HG03558 (cell line): ENCODE measurements at regions not wholly inside any gene's neighbourhood (a gene's known extent, or its start where the extent isn't known, plus 50 kb on each side); places are given as distances from the start of the nearest gene placed in this dataset.
A peak's percentile ranks its signal among the peaks of the same experiment; 100 is the strongest.
"Not testable (repeated sequence)": the region's sequence is repeated elsewhere in the genome, so short reads cannot be mapped to it uniquely, and the experiment has no call there.

Source experiments
- ATAC-seq: cut with Tn5 transposase; IDR thresholded peaks from one replicate; pipeline ENCODE4 v1.9.1; 2021; ENCODE audit warnings: moderate number of reproducible peaks; ENCODE audit not compliant: unreplicated experiment; ENCODE audit errors: extremely low read depth

- ATAC-seq = no peak
These were observed 364.5 kb upstream of the CITED2 start for GRCh38 chr6:139738801-139739455.

GRCh38 chr6:139736325-139736906 is 362.0 kb upstream of the CITED2 start:
- ATAC-seq = peak; percentile 82

- ATAC-seq = no peak
These were observed 358.0 kb upstream of the CITED2 start for GRCh38 chr6:139732451-139732850.

- no peak for ATAC-seq
These were observed 356.0 kb upstream of the CITED2 start for GRCh38 chr6:139730340-139730974.

GRCh38 chr6:139728876-139729427 is 354.5 kb upstream of the CITED2 start:
- no peak for ATAC-seq

- ATAC-seq = not testable (repeated sequence)
These were observed 351.8 kb upstream of the CITED2 start for GRCh38 chr6:139726272-139726671.

GRCh38 chr6:139722530-139722929 is 348.1 kb upstream of the CITED2 start:
- no peak for ATAC-seq

GRCh38 chr6:139721954-139722353 is 347.5 kb upstream of the CITED2 start:
- ATAC-seq = no peak

- ATAC-seq = no peak
These were observed 339.6 kb upstream of the CITED2 start for GRCh38 chr6:139713900-139714506.

GRCh38 chr6:139713424-139713823 is 339.0 kb upstream of the CITED2 start:
- ATAC-seq = no peak

GRCh38 chr6:139712830-139713229 is 338.4 kb upstream of the CITED2 start:
- ATAC-seq = no peak

GRCh38 chr6:139711804-139712585 is 337.5 kb upstream of the CITED2 start:
- ATAC-seq = no peak

GRCh38 chr6:139710556-139710955 is 336.1 kb upstream of the CITED2 start:
- no peak for ATAC-seq

GRCh38 chr6:139708337-139709199 is 334.1 kb upstream of the CITED2 start:
- no peak for ATAC-seq

GRCh38 chr6:139706912-139707311 is 332.5 kb upstream of the CITED2 start:
- ATAC-seq = no peak

- no peak for ATAC-seq
These were observed 330.8 kb upstream of the CITED2 start for GRCh38 chr6:139705284-139705683.

- ATAC-seq = no peak
These were observed 329.3 kb upstream of the CITED2 start for GRCh38 chr6:139703780-139704179.

- ATAC-seq = no peak
These were observed 328.3 kb upstream of the CITED2 start for GRCh38 chr6:139702706-139703105.

- no peak for ATAC-seq
These were observed 327.2 kb upstream of the CITED2 start for GRCh38 chr6:139701695-139702094.
